ENCODE measurements at regions not wholly inside any gene's neighbourhood (a gene's known extent, or its start where the extent isn't known, plus 50 kb on each side); places are given as distances from the start of the nearest gene placed in this dataset.

DNA sequence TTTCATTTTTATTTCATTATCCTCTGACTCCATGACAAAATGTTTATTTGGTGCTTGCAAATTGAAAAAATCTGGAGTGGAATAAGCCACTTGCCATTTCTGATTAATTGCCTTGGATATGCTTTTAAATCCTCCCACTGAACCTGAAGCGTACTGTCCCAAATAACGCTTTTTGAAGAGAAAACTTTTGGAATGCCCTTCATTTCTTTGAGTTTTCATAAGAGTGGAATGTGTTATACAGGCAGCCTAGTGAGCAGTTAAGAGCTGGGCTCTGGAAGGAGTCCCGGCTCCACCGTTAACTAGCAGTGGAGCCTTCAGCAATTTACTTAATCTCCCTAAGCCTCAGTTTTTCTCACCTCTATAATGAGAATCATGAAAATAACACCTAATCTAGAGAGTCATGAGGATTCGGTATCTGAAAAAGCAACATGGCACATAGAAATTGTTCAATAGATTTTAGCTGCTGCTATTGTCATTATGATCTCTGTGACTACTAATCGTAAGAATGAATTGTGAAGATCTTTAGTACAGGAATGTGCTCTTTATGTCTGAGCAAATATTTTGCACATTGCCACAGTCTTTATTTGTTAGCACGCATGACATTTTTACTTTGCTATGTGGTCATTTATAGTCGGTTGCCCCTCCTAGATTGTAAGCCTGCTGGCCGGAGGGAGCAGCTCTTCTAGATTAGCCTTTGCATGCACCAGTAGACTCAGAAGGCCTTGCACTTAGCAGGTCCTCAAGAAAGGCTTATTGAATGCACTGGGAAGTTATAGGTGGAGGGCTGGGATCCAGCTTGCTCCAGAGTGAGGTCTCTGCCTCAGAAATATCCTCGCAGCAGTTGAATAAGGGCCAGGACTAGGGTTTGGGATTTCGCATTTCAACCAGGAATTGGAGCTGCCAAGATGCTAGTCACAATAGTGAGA, 59.4 kb downstream of the PLCE1 start:
- no peak for DNase-seq (ENCODE audit: extremely low read depth, insufficient read length)
- H3K4me3 ChIP-seq (replicated peaks; ENCODE audit: low read depth, low read length) = no peak overlapping the region
- H3K36me3 ChIP-seq (ENCODE audit: control insufficient read depth, insufficient read depth, low read length) = no peaks in the 10 kb centered on the region
- TF ChIP-seq, protein P1, sequence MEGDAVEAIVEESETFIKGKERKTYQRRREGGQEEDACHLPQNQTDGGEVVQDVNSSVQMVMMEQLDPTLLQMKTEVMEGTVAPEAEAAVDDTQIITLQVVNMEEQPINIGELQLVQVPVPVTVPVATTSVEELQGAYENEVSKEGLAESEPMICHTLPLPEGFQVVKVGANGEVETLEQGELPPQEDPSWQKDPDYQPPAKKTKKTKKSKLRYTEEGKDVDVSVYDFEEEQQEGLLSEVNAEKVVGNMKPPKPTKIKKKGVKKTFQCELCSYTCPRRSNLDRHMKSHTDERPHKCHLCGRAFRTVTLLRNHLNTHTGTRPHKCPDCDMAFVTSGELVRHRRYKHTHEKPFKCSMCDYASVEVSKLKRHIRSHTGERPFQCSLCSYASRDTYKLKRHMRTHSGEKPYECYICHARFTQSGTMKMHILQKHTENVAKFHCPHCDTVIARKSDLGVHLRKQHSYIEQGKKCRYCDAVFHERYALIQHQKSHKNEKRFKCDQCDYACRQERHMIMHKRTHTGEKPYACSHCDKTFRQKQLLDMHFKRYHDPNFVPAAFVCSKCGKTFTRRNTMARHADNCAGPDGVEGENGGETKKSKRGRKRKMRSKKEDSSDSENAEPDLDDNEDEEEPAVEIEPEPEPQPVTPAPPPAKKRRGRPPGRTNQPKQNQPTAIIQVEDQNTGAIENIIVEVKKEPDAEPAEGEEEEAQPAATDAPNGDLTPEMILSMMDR (IDR thresholded peaks at IDR 0.05; ENCODE audit: insufficient read depth, low read length, poor library complexity, severe bottlenecking) = no peak
- H3K27me3 ChIP-seq (replicated peaks; ENCODE audit: control insufficient read depth, insufficient read depth, low read length) = no peaks in the 10 kb centered on the region

- TF ChIP-seq, protein P1 (IDR thresholded peaks at IDR 0.05; ENCODE audit: insufficient read depth, low read length, poor library complexity, severe bottlenecking) = no peak
- Histone ChIP-seq H3K27me3 (replicated peaks; ENCODE audit: control insufficient read depth, insufficient read depth, low read length) (no peaks in the 10 kb centered on the region), H3K36me3 (ENCODE audit: control insufficient read depth, insufficient read depth, low read length) (no peaks in the 10 kb centered on the region), H3K4me3 (replicated peaks; ENCODE audit: low read depth, low read length) (no peak overlapping the region)
- DNase-seq (ENCODE audit: extremely low read depth, insufficient read length) = no peak
These were observed 65.6 kb downstream of the PLCE1 start for GRCh38 chr10:94059178-94059883.

DNA sequence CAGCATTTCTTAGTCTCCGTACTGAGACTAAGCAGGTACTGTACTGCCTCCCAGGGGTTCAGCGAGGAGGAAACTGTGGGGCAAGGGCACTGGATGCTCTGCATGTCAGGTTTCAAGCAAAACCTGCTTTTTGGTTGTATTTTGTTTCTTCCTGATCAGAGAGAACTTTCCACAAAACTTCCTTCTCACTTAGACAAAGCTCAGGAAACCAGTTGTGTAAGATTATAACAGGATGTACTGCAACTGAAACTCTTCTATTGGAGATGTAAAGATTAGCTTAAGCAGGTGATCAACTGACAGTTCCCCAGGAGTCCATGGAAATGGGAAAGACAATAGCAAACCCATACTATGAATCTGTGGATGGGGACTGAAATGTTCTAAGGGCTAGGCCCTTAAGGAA, 67.3 kb downstream of the PLCE1 start:
- H3K4me3 ChIP-seq (replicated peaks; ENCODE audit: low read depth, low read length) = no peak overlapping the region
- no peak for DNase-seq (ENCODE audit: extremely low read depth, insufficient read length)
- no peaks in the 10 kb centered on the region for H3K36me3 ChIP-seq (ENCODE audit: control insufficient read depth, insufficient read depth, low read length)
- no peaks in the 10 kb centered on the region for H3K27me3 ChIP-seq (replicated peaks; ENCODE audit: control insufficient read depth, insufficient read depth, low read length)
- TF ChIP-seq, protein P1 (IDR thresholded peaks at IDR 0.05; ENCODE audit: insufficient read depth, low read length, poor library complexity, severe bottlenecking) = no peak

- DNase-seq (ENCODE audit: extremely low read depth, insufficient read length) = no peak
- TF ChIP-seq, protein P1 (IDR thresholded peaks at IDR 0.05; ENCODE audit: insufficient read depth, low read length, poor library complexity, severe bottlenecking) = no peak
- H3K27me3 ChIP-seq (replicated peaks; ENCODE audit: control insufficient read depth, insufficient read depth, low read length) = no peaks in the 10 kb centered on the region
- H3K36me3 ChIP-seq (ENCODE audit: control insufficient read depth, insufficient read depth, low read length) = no peaks in the 10 kb centered on the region
- H3K4me3 ChIP-seq (replicated peaks; ENCODE audit: low read depth, low read length) = no peak overlapping the region
These were observed 68.9 kb downstream of the PLCE1 start for GRCh38 chr10:94062611-94063010.

- no peak for DNase-seq (ENCODE audit: extremely low read depth, insufficient read length)
- no peak overlapping the region for H3K4me3 ChIP-seq (replicated peaks; ENCODE audit: low read depth, low read length)
- no peaks in the 10 kb centered on the region; the same call in 1 of the 2 replicates for H3K27me3 ChIP-seq (replicated peaks; ENCODE audit: control insufficient read depth, insufficient read depth, low read length)
- TF ChIP-seq, protein P1 (IDR thresholded peaks at IDR 0.05; ENCODE audit: insufficient read depth, low read length, poor library complexity, severe bottlenecking) = no peak
- H3K36me3 ChIP-seq (ENCODE audit: control insufficient read depth, insufficient read depth, low read length) = no peaks in the 10 kb centered on the region
These were observed 71.6 kb downstream of the PLCE1 start for GRCh38 chr10:94065362-94065761.
